ENCODE measurements at regions not wholly inside any gene's neighbourhood (a gene's known extent, or its start where the extent isn't known, plus 50 kb on each side); places are given as distances from the start of the nearest gene placed in this dataset.

- no TSS peak for BruUV-seq (replicated peaks)
- no peaks in the 10 kb centered on the region; the same call in 2 of the 3 replicates for H3K9me3 ChIP-seq (replicated peaks; ENCODE audit: control insufficient read depth, insufficient read depth, low read length)
- no peaks in the 10 kb centered on the region for H3K79me2 ChIP-seq (ENCODE audit: control insufficient read depth, insufficient read depth, low read length)
- POLR2A ChIA-PET = no interaction called here
- RAD21 ChIA-PET (ENCODE audit: unreplicated experiment) = no interaction called here
- DNase-seq (ENCODE audit: low read depth, low spot score) (no peak), ATAC-seq (no peak), FAIRE-seq (no peak)
- no peaks in the 10 kb centered on the region for H4K20me1 ChIP-seq (ENCODE audit: control insufficient read depth, insufficient read depth)
- H2AFZ ChIP-seq (ENCODE audit: control insufficient read depth, low read depth, low read length) = no peak overlapping the region
- H3K4me1 ChIP-seq (ENCODE audit: control insufficient read depth, insufficient read depth, low read length) = no peaks in the 10 kb centered on the region
- TF ChIP-seq EP300 (IDR thresholded peaks at IDR 0.05; ENCODE audit: borderline replicate concordance in 1 of 2, control insufficient read depth in 1 of 2, low read depth in 2 of 2, low read length in 2 of 2) (no peak), SP1 (IDR thresholded peaks at IDR 0.05; ENCODE audit: low read depth, low read length) (no peak), ZNF274 (IDR thresholded peaks at IDR 0.05; ENCODE audit: insufficient read depth, insufficient read length) (no peak), IRF5 (IDR thresholded peaks at IDR 0.05; ENCODE audit: borderline replicate concordance) (no peak), SIN3A (IDR thresholded peaks at IDR 0.05; ENCODE audit: low read depth, low read length) (no peak), ZBED1 (IDR thresholded peaks at IDR 0.05; ENCODE audit: borderline replicate concordance) (no peak), WRNIP1 (IDR thresholded peaks at IDR 0.05; ENCODE audit: borderline replicate concordance, low read depth, low read length) (no peak), NFXL1 (IDR thresholded peaks at IDR 0.05; ENCODE audit: borderline replicate concordance) (no peak), TARDBP (IDR thresholded peaks at IDR 0.05; ENCODE audit: borderline replicate concordance) (no peak), DPF2 (IDR thresholded peaks at IDR 0.05) (no peak), FOXM1 (IDR thresholded peaks at IDR 0.05; ENCODE audit: low read depth, low read length) (no peak), SRF (IDR thresholded peaks at IDR 0.05; ENCODE audit: low read depth in 2 of 2, low read length in 2 of 2) (no peak), YY1 (IDR thresholded peaks at IDR 0.05; ENCODE audit: low read depth, low read length) (no peak), CBX3 (IDR thresholded peaks at IDR 0.05; ENCODE audit: borderline replicate concordance, low read depth) (no peak), CTCF (IDR thresholded peaks at IDR 0.05 in 2 of 3, conservative IDR thresholded peaks at IDR 0.05 in 1 of 3; ENCODE audit: control insufficient read depth in 2 of 3, extremely low read depth in 1 of 3, insufficient read depth in 1 of 3, low read depth in 3 of 3, low read length in 3 of 3) (no peak), BMI1 (IDR thresholded peaks at IDR 0.05; ENCODE audit: borderline replicate concordance) (no peak), ZBTB33 (IDR thresholded peaks at IDR 0.05) (no peak), CREB1 (IDR thresholded peaks at IDR 0.05; ENCODE audit: low read depth) (no peak)
- SMC1A ChIA-PET (ENCODE audit: uncharacterized antibody, unreplicated experiment) = no interaction called here
- no peak overlapping the region for H3K4me2 ChIP-seq (ENCODE audit: control insufficient read depth, insufficient read depth)
- H3K27ac ChIP-seq (ENCODE audit: control insufficient read depth, insufficient read depth) = no peak overlapping the region
- no peak overlapping the region for H3K9ac ChIP-seq (ENCODE audit: control insufficient read depth, insufficient read depth, low read length)
- CTCF ChIA-PET = no interaction called here
- H3K4me3 ChIP-seq = no peak overlapping the region
- no peaks in the 10 kb centered on the region for H3K36me3 ChIP-seq (ENCODE audit: control insufficient read depth in 2 of 2, insufficient read depth in 2 of 2, low read length in 1 of 2)
- no peaks in the 10 kb centered on the region for H3K27me3 ChIP-seq (replicated peaks in 1 of 2; ENCODE audit: control insufficient read depth in 2 of 2, insufficient read depth in 2 of 2, low read length in 1 of 2)
- intact Hi-C loops (cut with micrococcal nuclease; ENCODE audit: unreplicated experiment) = no loop called here
- 94% methylated on average over 2 of the region's 2 CpGs for WGBS (ENCODE audit: insufficient coverage, insufficient replicate concordance, low lambda C conversion rate, missing lambda C conversion rate)
- in situ Hi-C loops (cut with MboI) = no loop called here
Observed at GRCh38 chr18:38368246-38368645, 802.6 kb upstream of the CELF4 start.

All from GM12878 (cell line).